Gastrocnemius medialis (tissue), 4 donors: ENCODE measurements at regions not wholly inside any gene's neighbourhood (a gene's known extent, or its start where the extent isn't known, plus 50 kb on each side); places are given as distances from the start of the nearest gene placed in this dataset.

Source experiments
- ATAC-seq, 2 donors: fragments of 150-250 bp; one replicate each; pipeline ENCODE4 v1.9.1; 2016
- DNase-seq, 2 donors: peaks; one replicate each; pipeline ENCODE4 v3.0.0-alpha.2; 2019
- H3K27ac ChIP-seq, 4 donors: fragments of 200-600 bp; sonication (generic); 1 replicate in 1 of 4; 2 replicates in 3 of 4; pipeline ENCODE4 v1.5.1; 2016 to 2018; ENCODE audit warnings: mild to moderate bottlenecking in 2 of 4, moderate library complexity in 1 of 4
- H3K27me3 ChIP-seq, 3 donors: fragments of 200-600 bp; sonication (generic) in 2 of 3; 1 replicate in 1 of 3; 2 replicates in 2 of 3; pipeline versions ENCODE4 v1.5.1 to v1.6.0; 2016 to 2019; ENCODE audit warnings: mild to moderate bottlenecking in 1 of 3, moderate library complexity in 1 of 3
- H3K36me3 ChIP-seq, 2 donors: fragments of 200-600 bp; sonication (generic) in 1 of 2; one replicate each; pipeline ENCODE4 v1.5.1; 2017 to 2018
- H3K4me1 ChIP-seq, 2 donors: fragments of 200-600 bp; sonication (generic) in 1 of 2; one replicate each; pipeline ENCODE4 v1.5.1; 2016 to 2017; ENCODE audit warnings: mild to moderate bottlenecking in 2 of 2
- H3K4me3 ChIP-seq, 4 donors: fragments of 200-600 bp; sonication (generic) in 3 of 4; 1 replicate in 1 of 4; 2 replicates in 3 of 4; pipeline ENCODE4 v1.5.1; 2016 to 2019; ENCODE audit warnings: mild to moderate bottlenecking in 2 of 4
- H3K9me3 ChIP-seq, 3 donors: fragments of 200-600 bp; sonication (generic) in 2 of 3; 1 replicate in 1 of 3; 2 replicates in 2 of 3; pipeline ENCODE4 v1.5.1; 2016 to 2019
- POLR2A ChIP-seq, 2 donors: fragments of 450-650 bp; IDR thresholded peaks; one replicate each; pipeline ENCODE4 v1.6.1; 2017; ENCODE audit warnings: antibody characterized with exemption in 2 of 2, mild to moderate bottlenecking in 2 of 2, moderate library complexity in 2 of 2
- in situ Hi-C, 4 donors: fragments of 200-750 bp; cut with MboI; loops; one replicate each; pipeline versions ENCODE4 v1.15.0 to v1.8.0; 2017; ENCODE audit warnings: low sequenced_read_pairs in 4 of 4
- intact Hi-C: fragments of 100-400 bp; cut with DNase I; formaldehyde crosslinking; loops from one replicate; pipeline ENCODE4 v1.15.1; 2023; ENCODE audit warnings: low total_unique reads
- TF ChIP-seq, protein P1 (sequence below), 5 experiments: fragments of 450-650 bp in 3 of 5; fragments of 200-600 bp in 2 of 5; sonication (generic) in 2 of 5; IDR thresholded peaks in 4 of 5; conservative IDR thresholded peaks in 1 of 5; 1 replicate in 4 of 5; 2 replicates in 1 of 5; pipeline ENCODE4 v1.5.1; 2016 to 2019; ENCODE audit warnings: antibody characterized with exemption in 5 of 5, mild to moderate bottlenecking in 3 of 5, moderate library complexity in 3 of 5

- in situ Hi-C loops: no loop called here
- no peak for DNase-seq
- no peaks in the 10 kb centered on the region for H3K4me1 ChIP-seq
- TF ChIP-seq POLR2A (IDR thresholded peaks at IDR 0.05): no peak
- TF ChIP-seq, protein P1, sequence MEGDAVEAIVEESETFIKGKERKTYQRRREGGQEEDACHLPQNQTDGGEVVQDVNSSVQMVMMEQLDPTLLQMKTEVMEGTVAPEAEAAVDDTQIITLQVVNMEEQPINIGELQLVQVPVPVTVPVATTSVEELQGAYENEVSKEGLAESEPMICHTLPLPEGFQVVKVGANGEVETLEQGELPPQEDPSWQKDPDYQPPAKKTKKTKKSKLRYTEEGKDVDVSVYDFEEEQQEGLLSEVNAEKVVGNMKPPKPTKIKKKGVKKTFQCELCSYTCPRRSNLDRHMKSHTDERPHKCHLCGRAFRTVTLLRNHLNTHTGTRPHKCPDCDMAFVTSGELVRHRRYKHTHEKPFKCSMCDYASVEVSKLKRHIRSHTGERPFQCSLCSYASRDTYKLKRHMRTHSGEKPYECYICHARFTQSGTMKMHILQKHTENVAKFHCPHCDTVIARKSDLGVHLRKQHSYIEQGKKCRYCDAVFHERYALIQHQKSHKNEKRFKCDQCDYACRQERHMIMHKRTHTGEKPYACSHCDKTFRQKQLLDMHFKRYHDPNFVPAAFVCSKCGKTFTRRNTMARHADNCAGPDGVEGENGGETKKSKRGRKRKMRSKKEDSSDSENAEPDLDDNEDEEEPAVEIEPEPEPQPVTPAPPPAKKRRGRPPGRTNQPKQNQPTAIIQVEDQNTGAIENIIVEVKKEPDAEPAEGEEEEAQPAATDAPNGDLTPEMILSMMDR (IDR thresholded peaks at IDR 0.05 in 4 of 5, conservative IDR thresholded peaks at IDR 0.05 in 1 of 5): no peak
- intact Hi-C loops: no loop called here
- H3K9me3 ChIP-seq: no peaks in the 10 kb centered on the region
- H3K27ac ChIP-seq: no peak overlapping the region
- H3K36me3 ChIP-seq: no peaks in the 10 kb centered on the region
- H3K4me3 ChIP-seq: no peak overlapping the region
- ATAC-seq: no peak
- H3K27me3 ChIP-seq: no peaks in the 10 kb centered on the region
Measured at GRCh38 chr14:55938249-55938791, 179.9 kb upstream of the PELI2 start.

DNA sequence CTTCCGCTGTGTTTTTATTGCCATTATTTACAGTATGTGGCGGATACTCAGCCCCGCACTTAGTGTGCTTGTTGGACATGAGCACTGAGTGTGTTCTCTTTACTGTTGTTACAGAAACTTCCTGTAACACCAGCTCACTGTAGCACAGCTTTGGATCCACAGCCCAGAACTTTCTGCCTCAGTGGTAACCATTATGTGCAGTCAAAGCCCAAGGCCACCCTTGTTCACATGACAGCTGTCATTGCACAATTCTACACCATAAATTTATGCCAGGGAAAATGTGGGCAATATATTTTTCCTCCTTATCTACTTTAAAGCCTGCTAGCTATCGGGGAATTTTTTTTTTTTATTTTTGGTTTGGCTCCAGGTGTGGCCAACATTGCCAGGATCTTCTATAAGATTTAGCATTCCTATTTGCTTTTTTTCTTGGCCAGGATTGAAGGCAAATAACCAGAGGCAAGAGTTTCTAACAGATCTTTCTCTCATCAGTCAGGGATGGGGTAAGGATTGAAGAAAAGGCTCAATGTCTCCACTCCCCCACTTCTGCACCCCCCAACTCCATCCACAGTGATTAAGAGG, 176.0 kb upstream of the PELI2 start:
- H3K9me3 ChIP-seq: no peaks in the 10 kb centered on the region
- DNase-seq: no peak
- ATAC-seq: no peak
- H3K36me3 ChIP-seq: no peaks in the 10 kb centered on the region
- no peak for TF ChIP-seq POLR2A (IDR thresholded peaks at IDR 0.05)
- TF ChIP-seq, protein P1 (IDR thresholded peaks at IDR 0.05 in 4 of 5, conservative IDR thresholded peaks at IDR 0.05 in 1 of 5): no peak
- no peak overlapping the region for H3K4me3 ChIP-seq
- no peak overlapping the region for H3K27ac ChIP-seq
- in situ Hi-C loops: no loop called here
- H3K27me3 ChIP-seq: no peaks in the 10 kb centered on the region
- H3K4me1 ChIP-seq: no peaks in the 10 kb centered on the region
- intact Hi-C loops: no loop called here

DNA sequence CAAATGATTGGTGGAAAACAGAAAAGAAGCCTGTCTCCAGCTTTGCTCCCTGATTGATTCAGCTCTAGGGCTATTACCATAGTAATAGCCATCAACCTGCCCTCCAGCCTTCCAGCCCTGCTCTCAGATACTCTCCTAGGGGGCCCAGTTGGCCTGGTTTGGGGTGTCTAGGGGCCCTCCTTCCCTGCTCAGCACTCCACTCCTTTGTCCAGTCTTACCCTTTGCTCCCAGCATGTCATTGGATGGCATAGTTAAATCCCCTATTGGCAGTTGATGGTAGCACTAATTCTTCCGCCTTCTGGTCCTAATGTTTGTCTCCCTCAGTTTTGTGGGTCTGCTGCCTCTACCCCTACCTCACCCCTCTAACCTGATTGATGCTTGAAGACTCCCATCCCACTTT, 175.4 kb upstream of the PELI2 start:
- Histone ChIP-seq H3K27me3 (no peaks in the 10 kb centered on the region), H3K36me3 (no peaks in the 10 kb centered on the region), H3K9me3 (no peaks in the 10 kb centered on the region), H3K27ac (no peak overlapping the region), H3K4me1 (no peaks in the 10 kb centered on the region), H3K4me3 (no peak overlapping the region)
- TF ChIP-seq POLR2A (IDR thresholded peaks at IDR 0.05): no peak
- TF ChIP-seq, protein P1 (IDR thresholded peaks at IDR 0.05 in 4 of 5, conservative IDR thresholded peaks at IDR 0.05 in 1 of 5): no peak
- in situ Hi-C loops: no loop called here
- DNase-seq: no peak
- ATAC-seq: no peak
- intact Hi-C loops: no loop called here

DNA sequence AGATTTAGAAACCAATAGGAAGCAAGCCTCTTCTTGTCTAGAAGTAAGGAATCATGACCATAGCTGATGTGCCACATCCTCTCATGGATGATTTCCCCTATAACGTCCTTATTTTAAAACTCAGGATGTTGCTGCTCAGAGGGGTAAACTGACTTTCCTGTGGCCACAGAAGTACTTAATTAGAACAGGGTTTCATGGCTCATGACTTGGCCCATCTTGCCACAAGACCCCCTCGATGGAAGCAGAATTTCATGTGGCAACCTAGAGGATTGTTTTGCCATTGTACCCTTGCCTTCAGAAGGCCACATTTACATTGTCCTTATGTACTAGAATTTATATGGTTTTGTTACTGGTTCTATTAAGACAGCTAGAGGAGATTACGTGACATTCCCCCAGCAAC, 173.5 kb upstream of the PELI2 start:
- H3K36me3 ChIP-seq: no peaks in the 10 kb centered on the region
- TF ChIP-seq POLR2A (IDR thresholded peaks at IDR 0.05): no peak
- TF ChIP-seq, protein P1 (IDR thresholded peaks at IDR 0.05 in 4 of 5, conservative IDR thresholded peaks at IDR 0.05 in 1 of 5): no peak
- no peaks in the 10 kb centered on the region for H3K9me3 ChIP-seq
- no peak overlapping the region for H3K27ac ChIP-seq
- DNase-seq (no peak), ATAC-seq (no peak)
- H3K4me3 ChIP-seq: no peak overlapping the region
- no peaks in the 10 kb centered on the region for H3K4me1 ChIP-seq
- H3K27me3 ChIP-seq: no peaks in the 10 kb centered on the region
- intact Hi-C loops (no loop called here), in situ Hi-C loops (no loop called here)

DNA sequence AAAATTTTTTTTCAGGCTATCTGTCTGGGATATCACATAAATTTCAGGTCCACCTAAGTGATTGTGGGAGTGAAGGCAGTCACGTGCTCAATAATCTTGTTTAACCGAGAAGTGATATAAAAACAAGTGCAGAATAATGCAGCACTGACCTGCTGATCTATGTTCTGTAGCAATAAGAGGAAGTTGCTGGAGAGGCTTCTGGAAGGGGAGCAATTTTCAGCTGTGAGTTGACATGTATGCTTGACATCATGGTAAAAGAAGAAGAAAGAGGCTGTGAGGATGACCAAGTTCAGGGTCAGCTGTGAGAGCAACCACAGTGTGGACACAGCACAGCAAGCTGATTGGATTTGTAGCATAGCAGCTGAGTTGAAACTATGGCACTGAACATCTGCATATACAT, 172.0 kb upstream of the PELI2 start:
- no peaks in the 10 kb centered on the region for H3K36me3 ChIP-seq
- no peaks in the 10 kb centered on the region for H3K4me1 ChIP-seq
- in situ Hi-C loops (no loop called here), intact Hi-C loops (no loop called here)
- ATAC-seq (no peak), DNase-seq (no peak)
- H3K27ac ChIP-seq: no peak overlapping the region
- no peak overlapping the region for H3K4me3 ChIP-seq
- H3K9me3 ChIP-seq: no peaks in the 10 kb centered on the region
- no peak for TF ChIP-seq POLR2A (IDR thresholded peaks at IDR 0.05)
- TF ChIP-seq, protein P1 (IDR thresholded peaks at IDR 0.05 in 4 of 5, conservative IDR thresholded peaks at IDR 0.05 in 1 of 5): no peak
- no peaks in the 10 kb centered on the region for H3K27me3 ChIP-seq
